ENCODE measurements at regions not wholly inside any gene's neighbourhood (a gene's known extent, or its start where the extent isn't known, plus 50 kb on each side); places are given as distances from the start of the nearest gene placed in this dataset.
"Not testable (repeated sequence)": the region's sequence is repeated elsewhere in the genome, so short reads cannot be mapped to it uniquely, and the experiment has no call there.

DNA sequence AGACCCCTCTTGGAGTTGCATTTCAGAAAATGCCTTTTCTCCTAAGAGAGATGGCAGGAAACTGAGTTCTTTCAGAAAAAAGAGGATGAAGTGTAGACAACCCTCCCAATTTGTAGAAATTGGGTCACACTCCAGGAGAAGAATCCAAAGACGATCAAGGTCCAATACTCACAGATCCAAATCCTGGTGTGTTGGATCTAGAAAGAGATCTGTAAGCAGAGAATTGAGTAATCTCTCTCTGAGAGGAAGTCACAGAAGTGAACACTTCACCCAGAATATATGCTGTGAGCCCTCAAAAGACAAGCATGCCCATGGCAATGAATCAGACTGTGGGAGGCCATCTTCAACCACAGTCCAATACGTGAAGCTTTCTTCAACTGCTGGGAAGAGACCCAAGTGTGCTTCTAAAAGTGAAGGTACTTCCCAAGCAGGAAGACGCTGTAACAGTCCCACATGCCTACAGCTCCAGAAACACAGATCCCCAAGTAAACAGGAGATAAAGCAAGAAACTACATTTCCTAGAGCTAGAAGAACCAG lies 182.7 kb downstream of the SMC2 start:
- DNase-seq: no peak

DNA sequence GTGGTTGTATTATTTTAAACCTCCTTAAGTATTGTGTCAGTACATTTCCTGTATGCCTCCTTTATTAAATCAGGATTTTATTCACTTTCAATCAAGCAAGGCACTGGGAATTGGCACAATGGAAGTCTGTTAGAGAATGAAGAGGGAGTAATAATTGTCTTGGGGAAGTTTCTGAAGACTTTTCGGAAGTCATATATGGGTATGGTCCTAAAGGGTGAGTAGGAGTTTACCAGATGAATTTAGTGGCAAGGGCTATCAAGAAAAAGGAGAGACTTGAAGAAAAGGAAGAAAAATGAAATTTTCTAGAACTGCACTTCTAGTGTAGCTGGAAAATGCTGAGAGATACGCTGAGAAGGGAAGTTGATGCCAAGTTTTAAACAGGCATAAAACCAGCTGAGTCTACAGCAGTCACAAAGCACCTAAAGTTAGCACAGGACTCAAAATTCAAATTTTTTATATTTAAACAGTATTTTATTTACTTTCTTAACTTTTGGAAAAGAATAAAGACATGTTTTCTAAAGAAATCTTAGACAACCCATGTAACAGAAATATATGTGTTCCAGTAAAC lies 184.9 kb downstream of the SMC2 start:
- DNase-seq: no peak

DNA sequence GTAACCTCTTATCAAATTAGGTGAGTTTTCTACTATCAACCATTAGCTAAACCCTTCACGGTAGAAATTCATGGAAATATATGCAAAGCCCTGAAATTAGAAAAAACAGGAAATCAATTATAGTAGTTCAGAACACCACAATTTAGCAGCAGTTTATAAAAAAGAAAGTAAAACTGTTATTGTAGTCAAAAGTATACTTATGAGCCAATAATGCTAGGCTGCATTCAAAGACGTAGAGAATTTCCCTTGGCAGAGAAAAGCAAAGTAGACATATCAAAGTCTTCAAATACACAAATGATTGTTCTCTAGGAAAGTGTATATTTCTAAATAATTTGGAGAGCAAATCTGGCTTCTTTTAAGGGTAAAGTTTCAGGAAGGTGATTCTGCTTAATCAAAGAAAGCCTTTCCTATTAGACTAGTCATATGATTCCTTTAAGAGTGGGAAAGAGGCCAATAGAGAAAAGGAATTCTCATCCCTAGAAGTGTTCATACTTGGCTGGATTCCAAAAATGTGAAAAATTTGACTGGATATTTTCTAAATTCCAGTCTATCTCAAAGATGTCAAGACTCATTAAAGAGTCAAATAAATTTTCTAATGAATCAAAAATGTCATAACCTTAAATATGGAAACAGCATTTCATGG lies 185.5 kb downstream of the SMC2 start:
- DNase-seq: no peak

DNA sequence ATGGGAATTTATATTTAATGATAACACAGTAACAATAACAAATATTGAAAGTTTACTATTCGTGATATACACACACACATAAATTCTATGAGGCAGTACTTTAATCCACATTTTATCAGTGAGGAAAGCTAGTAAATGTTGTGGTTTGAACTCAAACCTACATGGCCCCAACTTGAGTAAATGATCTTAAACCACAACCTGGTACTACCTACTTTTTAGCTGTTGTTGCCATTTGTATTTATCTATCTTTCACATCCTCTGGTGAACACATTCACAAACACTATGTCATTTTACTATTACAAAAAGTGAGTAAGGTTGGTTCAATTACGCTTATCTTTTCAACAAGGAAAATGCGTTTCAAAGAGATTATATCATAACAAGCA lies 186.1 kb downstream of the SMC2 start:
- no peak for DNase-seq

DNA sequence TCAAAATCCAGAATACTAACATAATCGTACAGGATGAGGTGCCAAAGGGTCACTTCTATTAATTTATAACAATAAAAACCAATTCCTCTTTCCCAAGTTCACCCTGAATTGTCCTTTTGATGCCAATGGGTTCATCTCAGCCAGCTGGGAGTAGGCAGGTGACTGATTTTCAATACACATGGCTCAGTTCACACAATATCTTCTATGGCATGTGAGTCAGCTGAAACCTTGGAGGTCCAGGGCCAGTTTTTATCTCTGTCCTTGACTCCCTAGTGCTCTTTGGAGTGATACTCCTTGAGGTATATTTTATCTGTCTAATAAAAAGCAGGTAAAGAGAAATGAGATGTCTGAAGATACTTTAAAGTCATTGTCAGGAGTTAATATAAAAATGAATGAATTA lies 186.6 kb downstream of the SMC2 start:
- DNase-seq: no peak

DNA sequence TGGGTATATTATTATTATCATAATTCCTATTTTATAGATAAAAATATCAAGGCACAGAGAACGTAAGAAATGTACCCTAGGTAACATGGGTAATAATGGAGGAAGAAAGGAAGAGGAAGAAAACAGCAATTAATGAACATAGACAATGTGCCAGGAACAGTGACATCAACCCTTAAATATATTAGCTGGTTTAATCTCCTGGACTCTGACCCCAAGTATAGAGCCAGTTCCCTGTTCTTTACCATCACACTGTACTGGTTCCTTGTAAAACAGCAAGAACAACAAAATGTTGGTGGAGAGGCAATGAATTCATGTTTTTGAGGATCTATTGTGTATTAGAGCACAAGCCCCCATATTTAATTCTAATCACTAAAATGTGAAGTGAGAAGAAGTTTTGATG lies 192.1 kb downstream of the SMC2 start:
- no peak for DNase-seq

DNA sequence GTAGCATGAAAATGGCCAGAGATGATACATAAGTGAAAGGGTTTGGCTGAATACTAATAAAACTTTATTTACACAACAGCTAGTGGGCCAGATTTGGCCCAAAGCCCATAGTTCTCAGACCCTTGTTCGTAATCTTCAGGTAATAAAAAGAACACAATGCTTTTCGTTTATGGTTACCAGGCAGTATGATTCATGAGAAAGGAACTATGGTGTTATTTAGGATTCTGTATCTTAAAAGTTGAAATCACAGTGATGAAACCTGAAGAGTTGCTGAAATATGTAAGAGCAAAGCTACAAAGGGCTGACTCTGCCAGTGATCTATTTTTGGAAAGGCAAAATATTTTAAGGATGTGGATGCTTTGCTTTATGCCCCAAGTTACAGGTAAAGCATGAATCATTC lies 192.7 kb downstream of the SMC2 start:
- no peak for DNase-seq

DNA sequence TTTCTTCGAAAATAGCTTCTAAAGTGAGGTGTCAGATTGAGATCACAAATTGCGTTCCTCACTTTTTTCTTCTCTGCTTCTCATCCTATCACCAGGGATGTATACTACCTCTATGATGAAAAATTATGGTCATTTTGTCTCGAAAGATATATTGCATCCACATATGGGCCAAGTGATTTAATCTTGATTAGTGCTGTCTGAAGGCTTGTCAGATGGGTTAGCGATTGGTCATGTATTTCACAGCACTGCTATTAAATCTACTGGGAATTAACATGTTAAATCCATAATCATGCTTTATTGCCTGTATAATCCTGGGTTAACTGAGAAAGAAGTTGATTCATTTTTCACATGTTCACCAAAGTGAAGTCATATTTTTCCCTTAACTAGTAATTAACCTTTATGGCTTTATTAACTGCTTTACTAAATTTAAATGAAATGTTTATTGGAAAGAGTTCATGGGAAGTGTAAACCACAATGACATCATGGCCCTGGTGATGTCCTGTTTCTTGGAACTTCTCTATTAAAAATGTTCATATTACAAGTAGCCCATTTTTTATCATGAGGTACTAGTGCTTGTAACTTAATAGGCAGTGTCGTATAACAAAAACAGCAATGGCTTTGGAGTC lies 193.3 kb downstream of the SMC2 start:
- DNase-seq: no peak

DNA sequence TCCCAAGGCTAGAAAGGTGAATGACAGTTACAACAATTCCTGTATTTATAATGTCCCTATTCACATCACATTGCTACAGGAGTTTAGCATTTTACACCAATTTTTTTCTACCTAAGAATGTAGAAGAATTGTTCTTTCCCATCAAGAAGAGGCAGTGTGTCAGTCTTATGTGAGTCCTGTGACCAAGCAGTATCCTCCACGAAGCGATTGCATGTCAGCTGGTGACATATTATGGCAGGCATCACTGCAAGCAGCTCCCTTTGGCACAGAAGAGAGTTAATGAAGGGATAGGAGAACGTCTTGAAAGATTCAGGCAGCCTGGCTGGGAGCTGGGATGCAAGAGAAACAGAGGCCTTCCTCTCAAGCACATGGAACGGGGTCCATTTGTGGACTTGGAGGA lies 199.8 kb downstream of the SMC2 start:
- DNase-seq: no peak

DNA sequence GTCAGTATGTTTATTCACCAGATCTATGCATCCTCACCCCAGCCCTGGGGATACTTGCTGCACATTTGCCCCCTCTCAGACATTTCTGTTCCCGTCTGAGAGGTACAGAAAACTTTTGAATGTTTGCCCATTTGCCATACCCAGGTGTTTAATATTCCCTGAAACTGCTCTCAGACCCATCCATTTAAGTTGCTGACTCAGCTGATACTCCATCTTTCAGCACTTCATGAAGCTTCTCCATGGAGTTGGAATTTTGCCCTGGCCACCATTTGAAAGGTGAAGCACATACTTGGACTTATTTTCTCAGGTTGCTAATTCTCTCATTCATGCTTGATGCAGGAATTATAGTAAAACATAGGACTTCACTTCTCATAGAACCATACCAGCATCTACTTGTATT lies 203.9 kb upstream of the OR13F1 start:
- no peak for DNase-seq

DNA sequence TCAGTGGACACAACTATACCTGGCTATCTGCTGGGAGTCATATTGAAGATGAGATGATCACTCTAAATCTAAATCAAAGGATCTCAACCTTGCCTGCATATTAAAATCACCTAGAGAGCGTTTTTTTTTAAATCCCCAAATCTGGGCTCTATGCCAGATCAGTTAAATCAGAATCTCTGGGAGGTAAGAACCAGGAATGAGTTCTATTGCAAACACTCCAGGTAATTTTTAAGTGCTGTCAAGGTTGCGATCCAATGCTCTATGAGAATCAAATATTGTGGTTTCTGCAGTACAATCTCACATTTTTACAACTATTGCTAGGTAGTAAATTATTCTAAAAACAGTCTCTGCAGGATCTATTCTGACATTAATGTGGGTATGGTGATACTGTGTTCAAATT lies 202.3 kb upstream of the OR13F1 start:
- peak; percentile 56 to 88 (median 84) for DNase-seq

DNA sequence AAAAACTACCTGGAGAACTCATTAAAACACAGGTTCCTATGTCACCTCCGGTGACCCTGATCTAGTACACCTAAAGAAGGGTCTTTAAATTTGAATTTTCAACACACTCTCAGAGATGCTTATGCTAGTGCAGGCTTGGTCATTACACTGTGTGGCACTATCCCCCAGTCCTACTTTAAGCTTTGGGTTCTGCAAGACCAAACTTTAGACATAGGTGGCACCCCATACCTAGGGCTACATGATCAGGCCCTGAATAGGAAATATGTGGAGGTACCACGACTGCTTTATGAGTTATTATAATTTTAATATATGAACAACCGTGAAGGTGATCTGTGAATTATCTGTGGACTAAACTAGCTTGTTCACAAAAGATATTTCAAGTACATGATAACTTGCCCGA lies 201.3 kb upstream of the OR13F1 start:
- DNase-seq: no peak

DNA sequence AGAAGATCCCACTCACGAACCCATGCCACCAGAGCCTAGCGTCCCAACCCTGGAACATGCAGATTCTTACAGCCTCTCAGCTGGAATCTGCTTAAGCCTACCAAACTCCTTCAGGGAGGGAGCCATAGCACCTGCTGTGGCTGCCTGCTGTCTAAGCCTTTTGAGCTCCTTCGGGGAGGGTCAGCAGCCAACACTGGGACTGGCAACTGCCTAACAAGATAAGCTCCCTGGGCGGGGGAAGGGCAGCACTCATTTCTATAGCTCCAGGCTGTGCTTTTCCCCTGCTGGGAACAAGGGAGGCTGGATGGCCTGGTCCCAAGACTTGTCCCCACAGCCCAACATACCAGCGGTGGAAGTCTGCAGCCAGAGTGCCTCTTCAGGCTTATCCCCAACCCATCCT lies 199.1 kb upstream of the OR13F1 start:
- no peak for DNase-seq

DNA sequence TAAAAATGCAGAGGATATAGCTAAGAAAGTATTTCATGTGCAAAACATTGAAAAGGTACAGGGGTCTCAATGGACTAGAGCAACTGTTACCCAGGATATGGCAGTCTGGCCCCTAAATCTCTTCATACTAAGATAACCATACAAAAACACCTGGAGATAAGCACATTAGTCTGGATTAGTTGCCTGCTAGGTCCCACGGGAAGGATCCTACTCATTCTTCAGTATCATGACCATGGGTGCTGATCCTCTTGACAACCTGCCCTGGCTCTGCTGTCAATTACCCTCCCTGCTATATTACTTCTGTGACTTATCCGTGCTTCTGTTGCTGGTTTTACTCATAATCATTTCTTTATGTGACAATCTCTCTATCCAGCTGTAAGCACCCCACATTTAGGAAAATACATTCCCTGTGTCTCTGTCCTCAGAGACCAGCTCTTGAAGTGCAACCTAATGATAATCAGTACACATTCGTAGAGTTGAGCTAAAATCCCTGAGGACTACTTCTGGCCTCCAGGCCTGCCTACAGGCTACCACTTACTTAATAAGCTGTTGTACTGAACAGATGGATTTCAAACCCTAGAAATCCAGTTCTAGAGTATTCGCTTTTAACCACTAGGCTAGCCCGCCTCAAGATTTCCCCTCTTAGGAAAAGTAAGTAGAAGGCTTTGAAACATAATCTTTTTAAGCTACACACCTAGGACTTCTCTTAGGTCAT lies 190.5 kb upstream of the OR13F1 start:
- DNase-seq: peak in 1 of 3 experiments; percentile 11

DNA sequence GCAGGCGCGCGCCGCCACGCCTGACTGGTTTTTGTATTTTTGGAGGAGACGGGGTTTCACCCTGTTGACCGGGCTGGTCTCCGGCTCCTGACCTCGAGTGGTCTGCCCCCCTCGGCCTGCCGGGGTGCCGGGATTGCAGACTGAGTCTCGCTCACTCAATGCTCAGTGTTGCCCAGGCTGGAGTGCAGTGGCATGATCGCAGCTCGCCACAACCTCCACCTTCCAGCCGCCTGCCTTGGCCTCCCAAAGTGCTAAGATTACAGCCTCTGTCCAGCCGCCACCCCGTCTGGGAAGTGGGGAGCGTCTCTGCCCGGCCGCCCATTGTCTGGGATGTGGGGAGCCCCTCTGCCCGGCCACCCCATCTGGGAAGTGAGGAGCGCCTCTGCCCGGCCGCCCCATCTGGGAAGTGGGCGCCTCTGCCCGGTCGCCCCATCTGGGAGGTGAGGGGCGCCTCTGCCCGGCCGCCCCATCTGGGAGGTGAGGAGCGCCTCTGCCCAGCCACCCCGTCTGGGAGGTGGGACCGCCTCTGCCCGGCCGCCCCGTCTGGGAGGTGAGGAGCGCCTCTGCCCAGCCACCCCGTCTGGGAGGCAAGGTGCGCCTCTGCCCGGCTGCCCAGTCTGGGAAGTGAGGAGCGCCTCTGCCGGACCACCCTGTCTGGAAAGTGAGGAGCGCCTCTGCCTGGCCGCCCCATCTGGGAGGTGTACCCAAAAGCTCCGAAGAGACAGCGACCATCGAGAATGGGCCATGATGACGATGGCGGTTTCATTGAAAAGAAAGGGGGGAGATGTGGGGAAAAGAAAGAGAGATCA lies 187.7 kb upstream of the OR13F1 start:
- DNase-seq: not testable (repeated sequence)

DNA sequence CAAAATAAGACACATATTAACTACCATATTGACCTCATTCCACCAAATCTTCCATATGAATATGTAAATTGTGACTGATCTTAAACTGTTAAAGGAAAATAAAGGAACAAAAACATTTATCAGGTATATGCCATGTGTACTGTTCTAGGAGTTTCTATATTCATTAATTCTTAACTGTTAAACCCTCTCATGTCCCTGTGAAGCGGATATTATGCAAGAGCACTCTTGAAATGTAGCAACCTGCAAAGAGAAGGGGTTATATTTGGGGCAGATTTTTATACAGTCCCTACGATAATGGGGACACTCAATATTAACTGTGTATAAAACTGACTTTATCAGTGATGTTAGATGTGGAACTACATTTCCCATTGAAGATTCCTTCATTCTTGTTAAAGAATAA lies 184.9 kb upstream of the OR13F1 start:
- no peak for DNase-seq

DNA sequence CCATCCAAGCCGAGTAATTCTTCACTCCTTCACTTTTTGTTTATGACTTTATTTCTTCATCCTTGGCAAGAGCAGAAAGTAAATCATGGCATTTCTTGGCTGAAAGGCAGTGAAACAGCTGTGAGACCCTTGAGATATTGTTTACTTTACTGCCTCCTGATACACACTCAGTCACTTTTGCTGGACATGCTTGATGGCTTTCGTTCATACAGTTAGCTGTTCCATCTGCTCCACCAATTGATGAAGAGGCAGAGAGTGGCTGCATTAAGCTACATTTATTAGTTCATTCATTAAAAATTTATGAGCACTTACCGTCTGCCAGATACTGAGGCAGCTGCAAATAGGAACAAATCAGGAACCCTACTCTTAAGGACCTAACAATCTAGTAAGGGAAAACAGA lies 184.4 kb upstream of the OR13F1 start:
- DNase-seq: peak; percentile 61 to 97 (median 68)

DNA sequence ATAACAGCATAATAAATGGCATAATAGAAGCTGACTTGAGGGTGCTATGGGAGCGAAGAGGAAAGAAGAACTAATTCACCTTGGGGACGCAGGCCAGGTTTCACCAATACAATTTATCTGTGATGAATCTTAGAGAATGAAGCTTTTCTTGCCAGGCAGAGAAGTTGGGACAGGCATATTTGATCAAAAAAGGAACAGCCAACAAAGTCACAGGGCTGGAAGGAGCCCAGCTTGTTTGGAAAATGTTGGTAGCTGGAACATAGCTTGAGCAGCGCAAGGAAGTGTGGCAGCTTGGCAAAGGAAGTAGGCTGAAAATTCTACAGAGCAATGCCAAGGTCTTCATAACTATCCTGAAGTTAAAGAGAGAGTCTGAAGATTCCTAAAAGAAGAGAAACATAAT lies 181.5 kb upstream of the OR13F1 start:
- no peak for DNase-seq

DNA sequence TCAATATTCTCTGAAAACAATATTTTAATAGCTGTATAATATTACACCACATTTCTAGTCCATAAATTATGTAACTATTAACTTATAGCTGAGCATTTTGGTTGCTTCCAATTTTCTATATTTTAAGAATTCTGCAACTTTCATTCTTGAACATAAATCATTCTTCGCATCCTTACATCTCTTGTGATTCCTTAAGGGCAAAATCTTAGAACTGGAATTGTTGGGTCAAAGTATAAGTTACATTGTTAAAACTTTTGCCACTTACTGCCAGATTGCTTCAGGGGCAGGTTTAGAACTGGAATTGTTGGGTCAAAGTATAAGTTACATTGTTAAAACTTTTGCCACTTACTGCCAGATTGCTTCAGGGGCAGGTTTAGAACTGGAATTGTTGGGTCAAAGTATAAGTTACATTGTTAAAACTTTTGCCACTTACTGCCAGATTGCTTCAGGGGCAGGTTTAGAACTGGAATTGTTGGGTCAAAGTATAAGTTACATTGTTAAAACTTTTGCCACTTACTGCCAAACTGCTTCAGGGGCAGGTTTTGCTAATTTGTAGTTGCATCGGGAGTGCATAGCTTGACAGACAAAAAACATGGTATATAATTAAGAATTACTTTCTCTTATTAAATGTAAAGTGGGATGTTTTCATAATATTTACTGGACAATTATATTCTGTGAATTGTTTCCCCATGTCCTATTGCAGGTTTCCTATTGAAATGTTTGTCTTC lies 179.9 kb upstream of the OR13F1 start:
- DNase-seq: not testable (repeated sequence)

DNA sequence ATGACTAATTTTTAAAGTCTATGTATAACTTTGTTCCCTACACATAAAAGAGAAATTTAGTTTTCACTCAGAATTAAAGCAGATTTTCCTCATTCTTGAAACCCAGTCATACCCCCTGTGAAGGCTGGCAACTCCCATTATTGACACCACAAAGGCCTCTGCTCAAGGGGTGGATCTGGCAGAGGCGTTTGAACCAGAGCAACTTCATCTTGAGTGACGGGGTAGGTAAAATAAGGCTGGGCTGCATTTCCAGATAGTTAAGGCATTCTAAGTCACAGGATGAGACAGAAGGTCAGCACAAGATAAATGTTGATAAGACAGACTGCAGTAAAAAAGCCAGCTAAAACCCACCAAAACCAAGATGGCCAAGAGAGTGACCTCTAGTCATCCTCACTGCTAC lies 177.2 kb upstream of the OR13F1 start:
- no peak for DNase-seq

DNA sequence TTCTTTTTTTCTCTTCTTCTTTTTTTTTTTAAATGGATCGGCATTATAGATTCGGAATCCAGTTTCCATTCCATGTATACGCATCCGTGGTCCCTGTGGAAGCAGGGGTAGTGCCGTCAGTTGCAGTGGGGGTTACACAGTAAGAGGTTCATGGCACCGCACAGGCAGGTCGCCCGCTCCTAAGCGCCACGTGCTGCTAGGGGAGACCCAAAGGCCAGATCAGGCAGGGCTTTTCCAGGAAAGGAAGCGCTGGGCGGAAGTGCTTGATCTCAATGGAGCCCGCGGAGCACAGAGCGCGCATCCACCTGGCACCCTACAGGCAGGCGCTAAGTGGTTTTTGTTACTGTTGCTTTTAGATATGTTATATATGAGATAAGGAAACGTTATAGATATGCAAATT lies 174.8 kb upstream of the OR13F1 start:
- DNase-seq: no peak

DNA sequence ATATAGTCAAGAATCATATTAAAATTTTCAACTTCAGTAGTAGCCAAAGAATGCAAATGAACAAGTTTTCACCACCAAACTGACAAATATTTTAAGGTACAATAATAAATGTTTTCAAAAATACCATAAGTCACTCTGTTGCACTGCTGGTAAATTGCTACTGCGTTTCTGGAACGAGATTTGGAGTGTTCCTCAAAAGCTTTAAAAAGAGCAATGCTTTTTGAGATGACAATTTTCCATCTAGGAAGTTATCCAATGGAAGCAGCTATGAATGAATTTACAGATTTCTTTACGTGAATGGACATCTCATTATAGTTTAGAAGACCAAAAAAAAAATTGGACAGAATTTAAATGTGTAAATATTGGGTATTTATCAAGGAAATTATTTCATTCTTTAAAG lies 173.2 kb upstream of the OR13F1 start:
- no peak for DNase-seq
